OCI-LY3 (cell line): ENCODE measurements at regions not wholly inside any gene's neighbourhood (a gene's known extent, or its start where the extent isn't known, plus 50 kb on each side); places are given as distances from the start of the nearest gene placed in this dataset.

ENCODE experiments used
- H2AFZ ChIP-seq: fragments of 200-600, 300-600 bp; shearing (Covaris generic); 2 replicates; pipeline ENCODE4 v1.6.0; 2014; ENCODE audit warnings: antibody characterized with exemption, low read depth, low read length
- H3K27ac ChIP-seq: fragments of 200-600, 300-600 bp; sonication (generic); 2 replicates; pipeline ENCODE4 v1.5.1; 2014; ENCODE audit warnings: mild to moderate bottlenecking, low read length, moderate library complexity, mixed read lengths
- H3K27me3 ChIP-seq: fragments of 200-600, 300-600 bp; sonication (generic); 2 replicates; pipeline ENCODE4 v1.6.1; 2014; ENCODE audit warnings: low read depth, low read length, mixed read lengths
- H3K36me3 ChIP-seq: fragments of 200-600, 300-600 bp; sonication (generic); replicated peaks from 2 replicates; pipeline ENCODE3; 2014; ENCODE audit warnings: low read depth, low read length, mixed read lengths
- H3K4me1 ChIP-seq: fragments of 300-600, 200-600 bp; sonication (generic); 2 replicates; pipeline ENCODE4 v1.6.1; 2014; ENCODE audit warnings: low read length, mixed read lengths
- H3K4me2 ChIP-seq: fragments of 200-600, 300-600 bp; sonication (generic); 2 replicates; pipeline ENCODE4 v1.6.1; 2014; ENCODE audit warnings: low read length, mixed read lengths
- H3K4me3 ChIP-seq: fragments of 300-600, 200-600 bp; sonication (generic); 2 replicates; pipeline ENCODE4 v1.5.1; 2014; ENCODE audit warnings: antibody characterized with exemption, mild to moderate bottlenecking, low read length, moderate library complexity
- H3K79me2 ChIP-seq: fragments of 300-600, 200-600 bp; shearing (Covaris generic); 2 replicates; pipeline ENCODE4 v1.6.1; 2014; ENCODE audit warnings: mild to moderate bottlenecking, low read length, mixed read lengths
- H3K9ac ChIP-seq: fragments of 300-600, 200-600 bp; shearing (Covaris generic); 2 replicates; pipeline ENCODE4 v1.6.0; 2014; ENCODE audit warnings: mild to moderate bottlenecking, low read length, moderate library complexity
- H3K9me3 ChIP-seq: fragments of 200-600, 300-600 bp; shearing (Covaris generic); 2 replicates; pipeline ENCODE4 v1.6.1; 2014; ENCODE audit warnings: low read length, mixed read lengths; ENCODE audit not compliant: insufficient read depth
- H4K20me1 ChIP-seq: fragments of 200-600, 300-600 bp; sonication (generic); 2 replicates; pipeline ENCODE4 v1.6.1; 2016; ENCODE audit warnings: low read length, mixed read lengths; ENCODE audit not compliant: insufficient read depth
- CTCF ChIP-seq: fragments of 200-600, 300-600 bp; sonication (generic); IDR thresholded peaks from 2 replicates; pipeline ENCODE4 v1.5.1; 2014; ENCODE audit warnings: antibody characterized with exemption, low read length, low read depth
- EZH2phosphoT487 ChIP-seq: fragments of 200-600 bp; shearing (Covaris generic); IDR thresholded peaks from 2 replicates; pipeline ENCODE4 v1.6.1; 2018; ENCODE audit warnings: antibody characterized with exemption, mixed run types, low read depth

GRCh38 chr7:138176060-138176459, 99.8 kb downstream of the AKR1D1 start:
- Histone ChIP-seq H3K79me2 (no peaks in the 10 kb centered on the region), H3K4me3 (no peak overlapping the region), H3K9ac (no peak overlapping the region), H3K36me3 (no peaks in the 10 kb centered on the region), H3K27ac (no peak overlapping the region), H4K20me1 (no peaks in the 10 kb centered on the region), H3K4me1 (0 out of 2 replicates have a peak, but pooled peaks cover 3% of the 10 kb centered on the region), H3K9me3 (no peaks in the 10 kb centered on the region), H3K27me3 (no peaks in the 10 kb centered on the region), H3K4me2 (no peak overlapping the region), H2AFZ (no peak overlapping the region)
- no peak for TF ChIP-seq CTCF
- no peak for TF ChIP-seq EZH2phosphoT487

- Histone ChIP-seq H3K36me3 (no peaks in the 10 kb centered on the region), H3K9me3 (no peaks in the 10 kb centered on the region), H3K79me2 (no peaks in the 10 kb centered on the region), H3K4me1 (no peaks in the 10 kb centered on the region), H4K20me1 (no peaks in the 10 kb centered on the region), H3K4me3 (no peak overlapping the region), H3K4me2 (no peak overlapping the region), H3K9ac (no peak overlapping the region), H2AFZ (no peak overlapping the region), H3K27ac (no peak overlapping the region), H3K27me3 (no peaks in the 10 kb centered on the region)
- TF ChIP-seq EZH2phosphoT487, result no peak
- TF ChIP-seq CTCF, result no peak
These were observed 107.9 kb downstream of the AKR1D1 start for GRCh38 chr7:138184191-138184590.

- no peak overlapping the region for H3K4me3 ChIP-seq
- H2AFZ ChIP-seq, result no peak overlapping the region
- H4K20me1 ChIP-seq, result no peaks in the 10 kb centered on the region
- no peak overlapping the region for H3K4me2 ChIP-seq
- H3K27ac ChIP-seq, result no peak overlapping the region
- TF ChIP-seq EZH2phosphoT487, result no peak
- TF ChIP-seq CTCF, result no peak
- no peaks in the 10 kb centered on the region for H3K36me3 ChIP-seq
- H3K4me1 ChIP-seq, result no peaks in the 10 kb centered on the region
- H3K27me3 ChIP-seq, result no peaks in the 10 kb centered on the region
- no peaks in the 10 kb centered on the region for H3K9me3 ChIP-seq
- no peaks in the 10 kb centered on the region for H3K79me2 ChIP-seq
- H3K9ac ChIP-seq, result no peak overlapping the region
These were observed 109.1 kb downstream of the AKR1D1 start for GRCh38 chr7:138185132-138185908.

- Histone ChIP-seq H3K4me3 (no peak overlapping the region), H3K4me1 (no peaks in the 10 kb centered on the region), H3K9ac (no peak overlapping the region), H3K9me3 (no peaks in the 10 kb centered on the region), H3K79me2 (no peaks in the 10 kb centered on the region), H2AFZ (no peak overlapping the region), H3K36me3 (no peaks in the 10 kb centered on the region), H3K4me2 (no peak overlapping the region), H3K27me3 (no peaks in the 10 kb centered on the region), H3K27ac (no peak overlapping the region), H4K20me1 (no peaks in the 10 kb centered on the region)
- TF ChIP-seq CTCF, result no peak
- TF ChIP-seq EZH2phosphoT487, result no peak
These were observed 110.7 kb downstream of the AKR1D1 start for GRCh38 chr7:138186951-138187351.
